NOMO-1 treated with DMSO at 0.1 percent for 48 hours (cell line): ENCODE measurements at regions not wholly inside any gene's neighbourhood (a gene's known extent, or its start where the extent isn't known, plus 50 kb on each side); places are given as distances from the start of the nearest gene placed in this dataset.

ENCODE experiments used
- DNase-seq: peaks from one replicate; lab custom pipeline; 2025; ENCODE audit not compliant: unreplicated experiment; lab: John Stamatoyannopoulos, UW

DNA sequence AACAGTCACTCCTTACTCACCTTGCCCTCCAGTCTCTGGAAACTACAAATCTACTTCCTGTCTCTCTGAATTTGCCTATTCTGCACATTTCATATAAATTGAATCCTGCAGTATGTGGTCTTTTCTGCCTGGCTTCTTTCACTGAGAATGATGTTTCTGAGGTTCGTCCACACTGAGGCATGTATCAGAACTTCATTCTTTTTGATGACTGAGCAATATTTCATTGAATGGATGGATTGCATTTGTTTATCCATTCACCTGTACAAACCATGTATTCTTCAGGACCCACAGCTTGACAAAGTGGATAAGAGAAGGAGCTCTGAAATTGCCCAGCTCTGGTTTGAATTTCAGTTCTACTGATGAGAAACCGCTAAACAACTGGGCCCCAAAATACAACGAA, 118.9 kb upstream of the ARRDC4 start:
- DNase-seq: no peak

DNA sequence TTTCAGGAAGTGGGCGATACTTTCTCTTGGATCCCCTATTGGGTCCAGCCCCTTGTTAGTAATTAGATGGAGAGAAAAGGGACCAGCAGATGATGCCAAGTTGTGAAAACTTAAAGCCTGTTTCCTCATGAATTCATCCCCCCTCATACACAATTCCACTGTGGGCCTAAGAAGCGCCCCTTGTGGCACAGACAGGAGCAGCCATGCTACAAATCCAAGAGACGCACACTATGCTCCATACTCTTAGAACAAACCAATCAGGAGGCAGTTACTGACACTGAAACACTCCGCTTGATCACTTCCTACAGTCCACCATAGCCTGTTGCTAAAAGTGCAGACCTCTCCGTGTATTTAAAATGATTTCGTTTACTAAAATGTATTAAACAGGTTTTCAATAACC, 111.3 kb upstream of the ARRDC4 start:
- DNase-seq: no peak

DNA sequence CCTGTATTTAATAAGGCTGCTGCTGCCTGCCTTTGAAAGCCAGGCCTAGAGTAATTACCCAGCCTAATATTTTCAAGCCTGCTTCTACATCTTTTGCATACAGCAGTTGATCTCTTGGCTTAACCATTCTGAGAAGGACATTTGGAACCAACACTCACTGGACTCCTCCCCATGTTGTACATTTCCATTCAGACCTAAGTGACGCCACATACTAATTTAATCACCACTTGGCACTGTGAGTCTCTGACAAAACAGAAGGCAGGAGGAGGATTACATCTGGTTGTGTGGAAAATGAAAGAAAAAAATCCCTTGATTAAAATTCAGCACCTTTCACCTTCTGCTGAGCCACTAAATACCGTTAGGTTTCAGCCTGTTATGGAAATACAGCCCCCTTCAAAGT, 102.2 kb upstream of the ARRDC4 start:
- DNase-seq: no peak

GRCh38 chr15:97861529-97862260, 98.8 kb upstream of the ARRDC4 start:
- no peak for DNase-seq

DNA sequence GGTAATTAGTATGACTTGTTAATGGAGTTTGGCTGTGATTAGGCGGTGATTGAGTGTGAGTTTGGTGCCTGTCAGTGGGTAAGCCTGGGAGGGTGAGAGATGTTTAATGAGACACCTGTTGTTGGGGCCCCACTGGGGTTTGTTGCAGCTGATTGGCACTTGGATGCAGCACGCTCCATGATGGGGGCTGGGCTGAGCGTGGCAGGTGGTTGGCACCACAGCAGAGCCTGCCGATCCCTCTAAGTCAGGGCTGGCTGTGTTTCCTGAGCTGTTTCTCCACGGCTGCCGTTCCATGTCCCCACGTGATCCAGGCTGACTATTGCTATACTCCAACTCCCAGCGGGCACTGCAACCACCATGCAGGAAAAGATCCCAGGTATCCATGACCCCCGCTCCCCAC, 93.5 kb upstream of the ARRDC4 start:
- DNase-seq: no peak

DNA sequence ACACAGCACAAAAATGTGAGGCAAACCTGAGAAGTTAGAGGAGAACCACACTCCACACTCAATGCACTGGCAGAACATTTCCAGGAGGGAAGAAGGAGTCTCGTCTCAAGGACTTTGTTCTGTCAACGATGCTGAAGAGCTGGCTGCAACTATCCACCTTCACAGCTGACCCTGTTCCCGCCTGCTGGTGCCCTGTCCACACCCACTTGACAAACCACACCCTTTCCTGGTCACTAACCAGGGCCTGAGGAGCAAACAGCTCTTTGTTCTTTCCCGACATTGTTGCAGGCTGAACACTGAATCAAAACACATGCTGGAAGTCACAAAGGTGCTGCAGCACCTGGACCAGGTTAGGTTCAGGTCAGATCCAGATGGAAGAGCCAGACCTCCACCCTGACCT, 92.6 kb upstream of the ARRDC4 start:
- no peak for DNase-seq

- no peak for DNase-seq
Observed at GRCh38 chr15:97868981-97869380, 91.5 kb upstream of the ARRDC4 start.

DNA sequence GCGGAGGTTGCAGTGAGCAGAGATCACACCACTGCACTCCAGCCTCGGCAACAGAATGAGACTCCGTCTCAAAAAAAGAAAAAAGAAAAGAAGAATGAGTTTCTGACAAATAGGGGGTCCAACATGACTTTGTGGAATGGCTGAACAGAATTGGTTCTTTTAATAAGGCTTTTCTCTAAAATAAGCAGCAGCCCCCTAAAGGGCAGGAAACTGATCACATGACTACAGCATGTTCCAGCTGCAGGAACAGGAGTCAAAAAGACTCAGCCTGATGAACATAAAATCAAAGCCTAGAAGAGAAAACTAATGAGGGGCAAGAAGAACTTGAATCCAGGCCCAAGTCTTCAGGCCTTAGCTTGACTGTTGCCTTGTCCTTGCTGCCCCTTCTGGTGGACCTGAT, 89.7 kb upstream of the ARRDC4 start:
- no peak for DNase-seq

- no peak for DNase-seq
Observed at GRCh38 chr15:97874139-97874538, 86.4 kb upstream of the ARRDC4 start.

DNA sequence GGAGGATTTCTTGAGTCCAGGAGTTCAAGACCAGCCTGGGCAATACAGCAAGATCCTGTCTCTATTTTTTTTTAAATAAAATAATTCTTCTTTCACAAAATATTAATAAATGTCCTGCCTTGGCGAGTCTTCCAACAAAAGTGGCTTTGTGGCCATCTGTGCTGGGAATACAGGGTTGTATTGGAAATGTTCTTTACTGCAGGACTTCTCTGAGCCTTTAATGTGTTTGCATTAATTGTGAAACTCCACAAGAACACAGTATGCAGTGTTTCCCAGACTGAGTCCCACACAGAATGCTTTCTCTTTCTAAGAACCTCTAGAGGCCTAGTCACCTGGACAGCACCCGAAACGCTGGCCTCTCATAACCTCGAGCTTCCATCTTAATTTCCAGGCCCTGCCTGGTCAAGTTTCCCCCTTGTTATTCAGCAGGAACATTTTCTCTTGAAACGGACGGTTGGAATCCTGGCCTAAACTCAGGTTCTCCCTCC, 85.4 kb upstream of the ARRDC4 start:
- no peak for DNase-seq

- peak; percentile 18 for DNase-seq
Observed at GRCh38 chr15:97875513-97876280, 84.8 kb upstream of the ARRDC4 start.

DNA sequence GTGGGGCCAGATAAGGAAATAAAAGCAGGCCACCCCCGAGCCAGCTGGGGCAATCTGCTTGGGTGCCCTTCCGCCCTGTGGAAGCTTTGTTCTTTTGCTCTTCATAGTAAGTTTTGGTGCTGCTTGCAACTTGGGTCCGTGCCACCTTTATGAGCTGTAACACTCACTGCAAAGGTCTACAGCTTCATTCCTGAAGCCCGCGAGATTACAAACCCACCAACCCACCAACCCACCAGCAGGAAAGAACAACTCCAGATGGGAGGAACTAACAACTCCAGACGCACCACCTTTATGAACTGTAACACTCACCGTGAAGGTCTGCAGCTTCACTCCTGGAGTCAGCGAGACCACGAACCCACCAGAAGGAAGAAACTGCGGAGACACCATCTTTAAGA, 84.2 kb upstream of the ARRDC4 start:
- DNase-seq: no peak

DNA sequence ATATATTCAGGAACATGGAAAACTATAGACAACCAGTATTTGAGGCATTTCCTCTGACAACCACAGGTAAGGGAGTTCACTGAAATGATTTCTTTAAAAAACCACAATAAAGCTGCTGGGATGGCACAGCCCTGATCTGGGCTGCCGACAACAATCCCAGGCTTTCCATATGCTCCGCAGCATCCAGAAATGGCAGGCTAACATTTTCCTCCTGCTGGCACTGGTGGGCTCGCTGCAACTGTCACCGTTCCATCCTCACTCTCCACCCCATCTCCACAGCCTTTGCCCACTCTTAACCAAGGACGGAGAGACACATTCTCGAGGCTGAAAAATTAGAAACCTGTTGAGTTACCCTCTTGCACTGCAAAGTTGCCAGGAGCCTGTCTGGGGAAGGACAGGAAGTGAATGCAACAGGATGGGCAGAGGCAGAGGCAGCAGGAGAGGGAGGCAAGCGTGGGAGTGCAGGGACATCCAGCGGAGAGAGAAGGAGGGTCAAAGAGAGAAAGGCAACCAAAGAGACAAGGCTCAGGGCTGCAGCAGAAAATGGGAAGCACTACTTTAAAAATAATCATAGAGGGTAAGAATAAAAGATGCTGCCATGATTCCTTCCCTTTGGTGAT, 79.0 kb upstream of the ARRDC4 start:
- DNase-seq: no peak

DNA sequence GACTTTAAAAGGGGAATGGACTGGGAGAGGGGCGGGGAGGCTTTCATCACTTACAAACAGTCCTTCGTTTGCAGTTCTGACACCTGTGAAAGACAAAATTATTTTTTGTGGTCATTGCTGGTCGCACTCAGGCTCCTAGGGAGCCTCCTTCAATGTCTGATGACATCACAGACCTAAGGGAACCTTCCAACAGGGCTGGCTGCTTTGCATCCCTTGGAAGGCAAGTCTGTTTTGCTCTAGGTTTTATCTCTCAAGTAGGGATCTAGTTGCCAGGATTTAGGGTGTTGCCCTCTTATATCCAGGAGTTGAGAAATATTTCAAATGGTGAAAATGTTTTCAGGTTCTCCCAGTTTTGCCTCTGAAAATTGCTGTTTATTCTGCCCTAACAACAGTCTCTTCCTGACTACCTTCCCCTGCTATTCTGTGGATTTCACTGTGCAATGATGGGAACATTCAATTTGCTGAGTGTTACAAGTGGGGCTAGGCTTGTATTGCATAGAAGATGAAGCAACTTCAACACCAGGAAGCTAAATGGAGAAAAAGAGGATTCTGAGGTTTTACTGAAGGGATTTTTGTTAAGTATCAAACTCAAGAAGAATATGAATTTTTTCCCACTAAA, 75.9 kb upstream of the ARRDC4 start:
- no peak for DNase-seq

DNA sequence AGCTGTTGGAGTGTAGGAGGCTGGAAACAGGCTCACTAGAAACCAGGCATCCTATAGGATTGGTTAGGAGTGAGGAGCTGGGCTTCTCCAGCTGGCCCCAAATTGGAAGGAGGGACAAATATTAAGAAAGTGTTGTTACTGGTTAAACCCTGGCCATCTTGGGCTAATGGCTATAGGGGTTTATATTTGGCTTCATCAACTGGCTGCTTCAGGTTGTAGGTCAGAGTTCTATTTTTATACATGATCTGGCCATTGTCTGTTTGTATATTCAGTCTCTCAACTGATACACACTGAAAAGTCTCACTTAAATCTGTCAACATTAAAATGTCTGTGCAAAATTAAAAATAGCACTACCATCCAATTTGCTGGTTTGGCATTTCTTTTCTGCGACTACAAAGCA, 70.2 kb upstream of the ARRDC4 start:
- DNase-seq: no peak

DNA sequence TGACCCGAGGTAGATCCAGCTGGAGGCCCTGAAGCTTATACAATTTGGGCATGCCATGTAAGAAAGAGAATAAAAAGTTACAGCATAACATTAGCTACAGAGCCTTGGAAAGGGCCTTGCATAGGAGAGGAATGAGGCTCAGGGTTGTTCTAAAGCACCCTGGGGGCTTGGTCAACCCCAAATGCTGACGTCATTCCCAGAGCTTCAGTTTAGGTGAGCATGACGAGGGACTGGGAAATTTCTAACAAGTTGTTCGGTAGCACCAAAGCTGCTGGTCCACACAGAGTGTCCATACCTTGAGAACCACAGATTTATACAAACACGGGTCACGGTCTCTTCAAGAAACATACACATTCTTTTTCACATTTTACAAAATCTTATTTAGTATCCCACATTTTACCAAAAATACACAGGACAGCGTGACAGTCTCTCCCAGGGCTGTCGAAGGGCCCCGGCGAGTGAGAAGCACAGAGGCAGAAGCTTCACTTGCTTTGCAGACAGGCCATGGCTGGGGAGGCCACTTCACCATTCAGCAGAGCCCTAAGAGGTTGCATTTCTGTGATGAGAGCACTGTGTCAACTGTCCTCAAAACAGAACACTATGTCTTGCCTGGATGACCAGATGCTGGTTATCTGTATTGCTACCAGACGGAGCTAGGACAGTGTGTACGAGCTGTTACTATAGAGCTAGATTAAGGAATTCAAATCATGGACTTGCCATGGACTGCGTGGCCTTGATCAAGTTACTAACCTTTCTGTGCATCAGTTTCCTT, 68.2 kb upstream of the ARRDC4 start:
- DNase-seq: no peak

DNA sequence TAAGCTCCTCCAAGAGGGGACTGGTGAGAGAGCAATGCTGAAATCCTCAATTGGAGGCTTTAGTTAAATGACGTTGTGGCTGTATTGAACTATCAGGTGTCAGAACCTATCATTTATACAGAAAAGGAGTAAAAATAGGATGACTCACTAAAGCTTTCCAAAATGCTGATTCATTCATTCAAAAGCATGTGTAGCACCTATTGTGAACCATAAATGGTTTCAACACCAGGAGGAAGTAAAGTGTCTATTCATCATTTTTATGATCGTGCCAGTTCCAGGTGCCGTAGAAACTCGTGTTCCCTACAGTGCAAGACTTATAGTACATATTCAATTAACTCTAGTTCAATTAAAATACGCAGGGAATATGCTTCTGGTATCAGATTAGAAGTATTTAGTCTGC, 66.5 kb upstream of the ARRDC4 start:
- peak; percentile 85 for DNase-seq

DNA sequence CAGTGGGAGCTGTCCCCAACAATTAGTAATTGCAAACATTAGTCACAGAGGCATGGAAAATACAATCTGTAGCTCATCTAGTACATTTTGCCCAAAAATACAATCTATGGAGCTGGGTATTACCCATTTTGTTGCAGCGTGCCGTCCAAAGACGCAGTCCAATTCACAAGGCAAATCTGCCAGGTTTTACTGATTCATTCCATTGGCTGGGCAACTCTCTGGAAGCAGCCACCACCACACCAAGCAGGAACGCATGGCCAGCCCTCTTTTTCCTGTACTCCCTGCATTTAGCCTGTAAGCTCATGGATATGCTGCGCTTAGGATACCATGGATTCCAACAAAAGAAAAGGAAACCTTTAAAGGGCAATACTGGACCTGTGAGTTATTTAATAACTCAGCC, 60.5 kb upstream of the ARRDC4 start:
- DNase-seq: no peak

DNA sequence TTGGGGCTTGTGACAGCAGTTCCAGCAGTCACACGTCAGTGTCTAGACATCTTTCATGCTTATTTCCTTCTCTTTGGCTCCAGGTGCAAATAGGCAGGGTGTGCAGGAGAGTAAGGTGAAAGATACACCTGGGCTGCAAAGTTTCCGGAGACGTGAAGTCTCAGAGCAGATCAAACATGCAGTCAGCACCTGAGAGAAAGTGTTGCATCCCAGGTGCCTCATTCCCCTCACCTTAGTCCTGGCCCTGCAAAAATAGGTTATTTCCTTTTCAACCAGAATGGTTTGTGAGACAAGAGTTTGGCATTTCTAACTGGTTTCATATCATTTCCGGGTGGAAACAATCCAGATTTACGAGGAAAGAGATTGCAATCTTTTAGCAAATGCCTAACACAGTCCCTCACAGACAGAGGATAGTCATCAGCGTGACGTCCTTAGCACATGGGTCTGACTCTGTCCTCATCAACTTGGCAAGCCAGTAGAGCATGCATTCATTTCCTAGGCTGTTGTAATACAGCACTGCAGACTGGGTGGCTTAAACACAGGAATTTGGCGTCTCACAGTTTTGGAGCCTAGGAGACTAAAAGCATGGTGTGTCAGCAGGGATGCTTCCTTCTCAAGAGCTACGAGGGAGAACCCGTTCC, 58.2 kb upstream of the ARRDC4 start:
- no peak for DNase-seq

GRCh38 chr15:97903560-97903959, 56.9 kb upstream of the ARRDC4 start:
- DNase-seq: no peak
